Retina (tissue), 1 donor: ENCODE measurements at regions not wholly inside any gene's neighbourhood (a gene's known extent, or its start where the extent isn't known, plus 50 kb on each side); places are given as distances from the start of the nearest gene placed in this dataset.
"Not testable (repeated sequence)": the region's sequence is repeated elsewhere in the genome, so short reads cannot be mapped to it uniquely, and the experiment has no call there.

Experiments
- DNase-seq: peaks from one replicate; pipeline ENCODE4 v3.0.0-alpha.2; 2016

DNA sequence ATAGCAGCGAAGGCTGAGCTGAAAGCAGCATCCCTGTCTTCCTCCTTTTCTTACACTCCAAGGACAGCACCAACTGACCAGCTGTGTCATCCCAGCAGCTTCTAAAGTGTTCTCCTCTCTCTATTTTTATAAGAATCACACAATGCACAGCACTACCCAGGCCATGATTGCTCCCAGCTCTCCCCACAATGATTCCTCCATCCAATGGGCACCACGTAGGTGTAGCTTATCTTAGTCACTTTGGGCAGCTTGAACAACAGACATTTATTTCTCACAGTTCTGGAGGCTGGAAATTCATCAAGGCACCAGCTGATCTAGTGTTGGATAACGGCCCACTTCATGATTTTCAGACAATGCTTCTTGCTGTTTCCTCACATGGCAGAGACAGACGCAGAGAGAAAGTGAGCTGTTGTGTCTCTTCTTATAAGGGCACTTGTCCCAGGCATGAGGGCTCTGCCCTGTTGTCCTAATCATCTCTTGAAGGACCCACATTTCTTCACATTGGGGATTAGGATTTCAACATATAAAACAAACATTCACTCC is 92.0 kb upstream of the CDC14C start:
- DNase-seq = no peak

DNA sequence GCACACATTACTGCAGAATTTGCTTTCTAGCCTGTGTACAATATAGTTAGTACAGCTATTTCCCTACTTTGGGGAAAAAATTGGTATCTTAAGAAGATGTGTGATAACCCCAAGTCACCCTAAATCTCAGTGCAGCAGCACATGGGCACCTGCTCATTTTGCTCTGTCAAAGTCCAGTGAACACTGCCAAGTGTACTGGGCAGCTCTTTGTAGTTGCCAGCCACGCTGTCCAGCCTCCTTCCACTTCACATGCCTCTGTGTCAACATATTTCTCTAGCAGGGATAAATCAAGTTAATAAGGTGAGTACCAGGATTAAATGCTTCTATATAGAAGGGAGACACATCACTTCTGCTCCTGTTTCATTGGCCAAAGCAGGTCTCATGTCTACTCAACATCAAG is 87.1 kb upstream of the CDC14C start:
- no peak for DNase-seq

DNA sequence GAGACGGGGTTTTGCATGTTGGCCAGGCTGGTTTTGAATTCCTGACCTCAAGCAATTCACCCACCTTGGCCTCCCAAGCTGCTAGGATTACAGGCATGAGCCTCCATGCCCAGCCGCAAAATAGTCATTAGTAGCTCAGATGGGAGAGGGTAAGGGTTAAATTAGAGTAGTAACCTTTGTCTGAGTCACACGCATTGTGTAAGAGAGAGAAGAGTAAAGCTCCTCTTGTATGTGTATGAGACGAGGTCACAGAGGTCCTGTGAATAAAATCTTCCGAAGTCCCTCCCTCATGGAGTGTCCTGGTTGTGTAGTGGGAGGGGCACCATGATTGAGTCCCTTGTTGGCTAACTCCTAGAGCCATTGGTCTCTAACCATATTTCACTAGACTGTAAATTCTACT is 85.2 kb upstream of the CDC14C start:
- no peak for DNase-seq

DNA sequence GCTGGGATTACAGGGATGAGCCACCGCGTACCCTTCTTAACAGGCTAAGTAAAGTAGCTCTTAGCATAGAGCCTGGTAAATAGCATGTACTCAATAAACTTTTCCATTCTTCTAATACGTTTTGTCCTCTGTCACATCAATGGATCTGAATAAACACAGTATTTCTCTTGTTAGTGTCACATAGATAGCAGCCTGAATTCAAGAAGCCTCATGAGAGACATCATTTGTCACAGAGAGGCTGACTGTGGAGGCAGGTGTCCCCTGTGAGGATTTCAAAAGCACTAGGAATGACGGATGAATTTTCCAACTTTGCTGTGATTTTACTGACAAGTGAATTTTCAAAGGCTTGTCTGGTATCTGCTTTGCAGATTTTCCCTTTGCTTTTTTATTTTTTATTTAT is 82.6 kb upstream of the CDC14C start:
- no peak for DNase-seq

DNA sequence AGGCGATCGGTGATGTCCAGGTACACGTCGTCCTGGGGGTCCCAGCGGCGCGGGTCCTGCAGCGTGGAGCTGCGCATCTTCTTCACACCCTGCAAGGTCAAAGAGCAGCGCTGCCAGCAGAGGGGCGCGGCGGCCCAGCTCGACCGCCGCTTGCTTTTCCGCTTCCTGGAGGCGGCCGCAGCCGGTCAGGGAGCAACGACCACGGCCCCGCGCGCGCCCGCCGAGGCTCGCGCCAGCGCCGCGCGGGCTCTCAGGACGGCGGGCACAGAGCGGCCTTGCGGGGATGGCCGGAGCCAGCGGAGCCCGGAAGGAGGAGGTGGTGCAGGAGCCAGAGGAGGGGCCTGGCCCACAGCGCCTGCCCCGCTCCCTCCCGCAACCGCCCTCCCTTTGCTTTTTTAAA is 76.4 kb upstream of the CDC14C start:
- no peak for DNase-seq

DNA sequence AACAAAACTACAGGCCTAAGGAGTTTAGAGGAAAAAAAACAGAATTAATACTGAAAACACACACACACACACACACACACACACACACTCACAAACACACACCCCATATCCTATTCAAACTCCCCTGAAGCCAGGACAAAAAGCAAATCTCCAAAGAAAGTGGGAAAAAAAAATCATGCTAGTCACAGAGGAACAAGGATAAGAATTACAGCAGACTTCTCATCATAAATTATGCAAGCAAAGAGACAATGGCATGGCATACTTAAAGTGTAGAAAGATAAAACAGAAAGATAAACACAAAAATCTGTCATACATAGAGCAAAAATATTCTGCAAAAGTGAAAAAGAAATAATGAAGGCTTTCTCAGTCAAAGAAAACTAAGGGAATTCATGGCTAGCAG is 63.9 kb upstream of the CDC14C start:
- not testable (repeated sequence) for DNase-seq

DNA sequence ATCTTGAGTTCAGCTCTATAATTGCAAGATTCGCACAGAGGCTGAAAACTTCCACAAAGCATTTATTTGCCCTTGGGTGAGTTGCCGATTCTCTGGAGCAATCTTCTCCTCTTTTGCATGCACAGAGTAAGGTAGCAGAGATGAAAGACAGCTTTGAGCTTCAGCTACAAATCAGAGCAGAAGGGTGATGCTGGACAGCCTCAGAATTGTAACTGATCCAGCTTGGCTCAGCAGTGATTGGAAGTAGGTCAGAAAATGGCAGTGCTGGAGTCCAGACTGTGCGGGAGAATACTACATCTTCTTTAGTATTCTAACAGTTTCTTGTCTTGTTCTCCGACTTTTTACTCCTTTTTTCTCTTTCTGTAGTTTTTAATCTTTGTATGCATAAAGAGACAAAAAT is 55.4 kb upstream of the CDC14C start:
- no peak for DNase-seq

DNA sequence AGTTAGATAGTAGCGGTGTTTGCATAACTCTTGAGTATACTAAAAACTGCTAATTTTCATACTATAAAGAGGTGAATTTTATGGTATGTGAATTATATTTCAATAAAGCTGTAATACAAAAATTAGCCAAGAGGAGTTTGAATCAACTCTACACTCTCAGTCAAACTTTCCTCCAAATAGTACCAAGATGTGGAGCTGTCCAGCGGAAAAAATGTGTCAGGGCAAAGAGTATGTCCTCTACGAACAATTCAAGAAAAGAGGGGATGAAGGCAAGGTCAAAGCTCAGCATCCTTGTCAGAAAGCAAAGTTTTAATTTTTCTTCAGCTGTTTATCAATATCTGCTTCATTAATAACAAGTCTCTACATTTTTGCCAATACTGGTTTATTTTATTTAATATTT is 51.8 kb upstream of the CDC14C start:
- DNase-seq = no peak
